Esophagus (tissue), 2 donors: ENCODE measurements at regions not wholly inside any gene's neighbourhood (a gene's known extent, or its start where the extent isn't known, plus 50 kb on each side); places are given as distances from the start of the nearest gene placed in this dataset.

Source experiments
- H3K27ac ChIP-seq, 2 donors: one replicate each; pipeline ENCODE4 v1.5.1; 2013; ENCODE audit warnings: low read depth in 2 of 2, mild to moderate bottlenecking in 2 of 2, inconsistent platforms in 1 of 2, low read length in 1 of 2, moderate library complexity in 1 of 2
- H3K27me3 ChIP-seq, 2 donors: one replicate each; pipeline ENCODE4 v1.6.1; 2013; ENCODE audit warnings: low read length in 2 of 2, control low read depth in 1 of 2, mild to moderate bottlenecking in 1 of 2; ENCODE audit not compliant: insufficient read depth in 2 of 2, control insufficient read depth in 1 of 2
- H3K36me3 ChIP-seq, 2 donors: one replicate each; pipeline ENCODE4 v1.6.1; 2013; ENCODE audit warnings: low read length in 1 of 2; ENCODE audit not compliant: control insufficient read depth in 2 of 2, insufficient read depth in 2 of 2
- H3K4me1 ChIP-seq, 2 donors: one replicate each; pipeline ENCODE4 v1.6.1; 2013; ENCODE audit warnings: low read length in 1 of 2; ENCODE audit not compliant: control insufficient read depth in 2 of 2, insufficient read depth in 2 of 2
- H3K4me3 ChIP-seq, 2 donors: one replicate each; pipeline ENCODE4 v1.5.1; 2013; ENCODE audit warnings: low read length in 2 of 2, mild to moderate bottlenecking in 2 of 2, low read depth in 1 of 2, moderate library complexity in 1 of 2
- H3K9me3 ChIP-seq, 2 donors: one replicate each; pipeline ENCODE4 v1.6.1; 2013; ENCODE audit warnings: mild to moderate bottlenecking in 2 of 2, low read depth in 1 of 2, low read length in 1 of 2, moderate library complexity in 1 of 2; ENCODE audit not compliant: control insufficient read depth in 2 of 2, insufficient read depth in 1 of 2
- WGBS, 2 donors: extraction: QIAGEN DNeasy Blood & Tissue Kit; methylation state at CpG; one replicate each; pipeline ENCODE4 v1.1.7; 2013; 5-methylcytosine and 5-hydroxymethylcytosine counted together
- donor health status: healthy with polysubstance abuse.
- donor health status: Bipolar disorder and iron deficiency.

GRCh38 chr6:8738951-8739350 is 303.6 kb upstream of the SLC35B3 start:
- no peak overlapping the region for H3K4me3 ChIP-seq
- no peaks in the 10 kb centered on the region for H3K9me3 ChIP-seq
- H3K4me1 ChIP-seq: no peaks in the 10 kb centered on the region
- WGBS, 2 donors: 80 to 81% methylated on average over 2 of the region's 2 CpGs
- no peak overlapping the region for H3K27ac ChIP-seq
- no peaks in the 10 kb centered on the region for H3K27me3 ChIP-seq
- H3K36me3 ChIP-seq: no peaks in the 10 kb centered on the region

- no peaks in the 10 kb centered on the region for H3K36me3 ChIP-seq
- WGBS, 2 donors: 75 to 77% methylated on average over 7 of the region's 7 CpGs
- no peaks in the 10 kb centered on the region for H3K4me1 ChIP-seq
- H3K27me3 ChIP-seq: no peaks in the 10 kb centered on the region
- no peak overlapping the region for H3K27ac ChIP-seq
- H3K9me3 ChIP-seq: no peaks in the 10 kb centered on the region
- no peak overlapping the region for H3K4me3 ChIP-seq
These were observed 301.0 kb upstream of the SLC35B3 start for GRCh38 chr6:8736156-8736895.

- WGBS, 2 donors: 92 to 95% methylated on average over 5 of the region's 5 CpGs
- Histone ChIP-seq H3K9me3 (no peaks in the 10 kb centered on the region), H3K4me1 (no peaks in the 10 kb centered on the region), H3K36me3 (no peaks in the 10 kb centered on the region), H3K27me3 (no peaks in the 10 kb centered on the region), H3K4me3 (no peak overlapping the region), H3K27ac (no peak overlapping the region)
These were observed 298.5 kb upstream of the SLC35B3 start for GRCh38 chr6:8733879-8734278.

- Histone ChIP-seq H3K36me3 (no peaks in the 10 kb centered on the region), H3K4me3 (no peak overlapping the region), H3K27me3 (no peaks in the 10 kb centered on the region), H3K9me3 (no peaks in the 10 kb centered on the region), H3K27ac (no peak overlapping the region), H3K4me1 (no peaks in the 10 kb centered on the region)
- 55 to 67% methylated on average over 2 of the region's 2 CpGs for WGBS, 2 donors
These were observed 296.5 kb upstream of the SLC35B3 start for GRCh38 chr6:8731874-8732273.

- no peaks in the 10 kb centered on the region for H3K36me3 ChIP-seq
- H3K27ac ChIP-seq: no peak overlapping the region
- H3K27me3 ChIP-seq: no peaks in the 10 kb centered on the region
- no peak overlapping the region for H3K4me3 ChIP-seq
- no peaks in the 10 kb centered on the region for H3K4me1 ChIP-seq
- 78 to 85% methylated on average over 5 of the region's 5 CpGs for WGBS, 2 donors
- H3K9me3 ChIP-seq: no peaks in the 10 kb centered on the region
These were observed 275.5 kb upstream of the SLC35B3 start for GRCh38 chr6:8710668-8711431.

GRCh38 chr6:8707956-8708772 is 272.8 kb upstream of the SLC35B3 start:
- H3K4me3 ChIP-seq: no peak overlapping the region
- peak overlapping the region in 1 of 2 donors; percentile 69 for H3K27ac ChIP-seq
- H3K4me1 ChIP-seq: no peaks in the 10 kb centered on the region
- H3K36me3 ChIP-seq: no peaks in the 10 kb centered on the region
- 12 to 18% methylated on average over 7 of the region's 7 CpGs for WGBS, 2 donors
- no peaks in the 10 kb centered on the region for H3K27me3 ChIP-seq
- H3K9me3 ChIP-seq: no peaks in the 10 kb centered on the region

GRCh38 chr6:8707369-8707768 is 272.0 kb upstream of the SLC35B3 start:
- no peaks in the 10 kb centered on the region for H3K4me1 ChIP-seq
- WGBS, 2 donors: 63 to 66% methylated on average over 4 of the region's 4 CpGs
- H3K9me3 ChIP-seq: no peaks in the 10 kb centered on the region
- no peaks in the 10 kb centered on the region for H3K36me3 ChIP-seq
- no peak overlapping the region for H3K4me3 ChIP-seq
- H3K27ac ChIP-seq: no peak overlapping the region
- no peaks in the 10 kb centered on the region for H3K27me3 ChIP-seq

- Histone ChIP-seq H3K4me1 (no peaks in the 10 kb centered on the region), H3K9me3 (no peaks in the 10 kb centered on the region), H3K4me3 (no peak overlapping the region), H3K27me3 (no peaks in the 10 kb centered on the region), H3K27ac (no peak overlapping the region), H3K36me3 (no peaks in the 10 kb centered on the region)
- WGBS, 2 donors: 31 to 36% methylated on average over 2 of the region's 2 CpGs
These were observed 270.2 kb upstream of the SLC35B3 start for GRCh38 chr6:8705435-8706020.

- Histone ChIP-seq H3K9me3 (no peaks in the 10 kb centered on the region), H3K4me1 (no peaks in the 10 kb centered on the region), H3K27me3 (no peaks in the 10 kb centered on the region), H3K36me3 (no peaks in the 10 kb centered on the region), H3K27ac (no peak overlapping the region), H3K4me3 (no peak overlapping the region)
- 80 to 82% methylated on average over 1 of the region's 1 CpG for WGBS, 2 donors
These were observed 267.7 kb upstream of the SLC35B3 start for GRCh38 chr6:8703059-8703458.
